Kidney epithelial cell (primary cell): ENCODE measurements at regions not wholly inside any gene's neighbourhood (a gene's known extent, or its start where the extent isn't known, plus 50 kb on each side); places are given as distances from the start of the nearest gene placed in this dataset.
"Not testable (repeated sequence)": the region's sequence is repeated elsewhere in the genome, so short reads cannot be mapped to it uniquely, and the experiment has no call there.

ENCODE experiments used
- DNase-seq: peaks from one replicate; pipeline ENCODE4 v3.0.0-alpha.2; 2010; ENCODE audit warnings: low read depth
- H3K27me3 ChIP-seq: 2 replicates; pipeline ENCODE4 v1.6.0; 2011; ENCODE audit warnings: low read length; ENCODE audit not compliant: control insufficient read depth, insufficient read depth
- H3K36me3 ChIP-seq: 2 replicates; pipeline ENCODE4 v1.5.1; 2011; ENCODE audit warnings: low read length; ENCODE audit not compliant: control insufficient read depth, insufficient read depth
- H3K4me3 ChIP-seq: 2 replicates; pipeline ENCODE4 v1.5.1; 2011; ENCODE audit warnings: low read depth, mild to moderate bottlenecking, control low read depth, low read length
- TF ChIP-seq, protein P1 (sequence below): IDR thresholded peaks from 2 replicates; pipeline ENCODE4 v1.5.1; 2011; ENCODE audit warnings: mild to moderate bottlenecking, moderate library complexity, low read length, control low read depth, inconsistent platforms; ENCODE audit not compliant: insufficient read depth, poor library complexity, severe bottlenecking

DNA sequence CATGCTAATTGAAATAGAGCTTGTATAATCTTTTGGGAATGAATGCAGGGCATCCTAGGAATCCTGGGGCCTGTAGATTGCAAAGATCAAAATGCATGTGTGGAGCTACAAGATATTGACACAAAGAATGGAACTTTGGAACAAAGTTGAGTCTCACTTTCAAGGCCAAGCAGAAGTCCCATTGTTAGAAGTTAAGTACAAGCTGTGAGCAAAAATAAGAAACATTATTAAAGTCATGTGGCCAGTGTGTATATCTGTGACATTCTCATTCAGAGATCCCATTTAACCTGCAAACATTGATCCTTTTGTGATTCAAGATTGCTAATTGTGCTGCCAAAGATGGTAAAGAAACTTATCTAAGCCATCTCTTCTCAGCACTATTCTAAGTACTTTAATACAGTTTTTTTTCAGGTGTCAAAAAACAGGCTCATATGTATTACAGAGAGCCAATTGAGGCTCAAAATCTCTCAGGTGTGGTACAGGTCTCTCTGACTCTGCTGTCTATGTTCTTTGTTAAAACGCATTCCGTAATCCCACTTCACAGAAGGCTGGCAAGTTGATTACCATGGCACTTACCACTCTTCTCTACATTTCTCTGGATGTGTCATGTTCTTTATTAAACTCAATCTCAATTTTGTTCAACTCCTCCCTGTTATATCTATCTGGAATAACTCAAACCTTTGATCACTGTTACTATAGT, 704.4 kb upstream of the NEGR1 start:
- Histone ChIP-seq H3K36me3 (no peaks in the 10 kb centered on the region), H3K4me3 (no peak overlapping the region), H3K27me3 (no peaks in the 10 kb centered on the region)
- DNase-seq = no peak
- TF ChIP-seq, protein P1, sequence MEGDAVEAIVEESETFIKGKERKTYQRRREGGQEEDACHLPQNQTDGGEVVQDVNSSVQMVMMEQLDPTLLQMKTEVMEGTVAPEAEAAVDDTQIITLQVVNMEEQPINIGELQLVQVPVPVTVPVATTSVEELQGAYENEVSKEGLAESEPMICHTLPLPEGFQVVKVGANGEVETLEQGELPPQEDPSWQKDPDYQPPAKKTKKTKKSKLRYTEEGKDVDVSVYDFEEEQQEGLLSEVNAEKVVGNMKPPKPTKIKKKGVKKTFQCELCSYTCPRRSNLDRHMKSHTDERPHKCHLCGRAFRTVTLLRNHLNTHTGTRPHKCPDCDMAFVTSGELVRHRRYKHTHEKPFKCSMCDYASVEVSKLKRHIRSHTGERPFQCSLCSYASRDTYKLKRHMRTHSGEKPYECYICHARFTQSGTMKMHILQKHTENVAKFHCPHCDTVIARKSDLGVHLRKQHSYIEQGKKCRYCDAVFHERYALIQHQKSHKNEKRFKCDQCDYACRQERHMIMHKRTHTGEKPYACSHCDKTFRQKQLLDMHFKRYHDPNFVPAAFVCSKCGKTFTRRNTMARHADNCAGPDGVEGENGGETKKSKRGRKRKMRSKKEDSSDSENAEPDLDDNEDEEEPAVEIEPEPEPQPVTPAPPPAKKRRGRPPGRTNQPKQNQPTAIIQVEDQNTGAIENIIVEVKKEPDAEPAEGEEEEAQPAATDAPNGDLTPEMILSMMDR = no peak

DNA sequence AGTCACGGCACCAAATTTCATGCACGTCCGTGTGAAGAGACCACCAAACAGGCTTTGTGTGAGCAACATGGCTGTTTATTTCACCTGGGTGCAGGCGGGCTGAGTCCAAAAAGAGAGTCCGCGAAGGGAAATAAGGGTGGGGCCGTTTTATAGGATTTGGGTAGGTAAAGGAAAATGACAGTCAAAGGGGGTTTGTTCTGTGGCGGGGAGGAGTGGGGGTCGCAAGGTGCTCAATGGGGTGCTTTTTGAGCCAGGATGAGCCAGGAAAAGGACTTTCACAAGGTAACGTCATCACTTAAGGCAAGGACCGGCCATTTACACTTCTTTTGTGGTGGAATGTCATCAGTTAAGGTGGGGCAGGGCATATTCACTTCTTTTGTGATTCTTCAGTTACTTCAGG, 702.7 kb upstream of the NEGR1 start:
- not testable (repeated sequence) for H3K36me3 ChIP-seq, H3K27me3 ChIP-seq, H3K4me3 ChIP-seq, DNase-seq

DNA sequence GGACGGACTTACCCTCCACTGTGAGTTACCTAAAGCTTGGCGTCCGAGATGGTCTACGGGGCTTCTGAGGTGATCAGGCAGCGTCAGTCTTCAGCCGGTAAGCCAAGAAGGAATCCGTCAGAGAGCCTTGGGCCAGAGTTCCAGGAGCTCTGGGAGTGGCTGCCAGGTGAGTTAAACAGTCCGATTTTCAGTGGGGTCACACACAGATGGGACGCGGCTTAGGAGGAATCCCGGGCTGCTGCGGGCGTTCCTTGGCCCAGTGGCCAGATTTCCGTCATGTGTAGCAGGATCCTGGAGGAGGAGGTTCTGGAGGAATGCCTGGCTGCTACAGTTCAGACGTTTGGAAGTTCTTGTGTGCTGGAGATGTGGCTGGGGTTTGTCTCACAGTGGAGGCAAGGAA, 700.7 kb upstream of the NEGR1 start:
- H3K4me3 ChIP-seq, H3K27me3 ChIP-seq, DNase-seq, H3K36me3 ChIP-seq: not testable (repeated sequence)

DNA sequence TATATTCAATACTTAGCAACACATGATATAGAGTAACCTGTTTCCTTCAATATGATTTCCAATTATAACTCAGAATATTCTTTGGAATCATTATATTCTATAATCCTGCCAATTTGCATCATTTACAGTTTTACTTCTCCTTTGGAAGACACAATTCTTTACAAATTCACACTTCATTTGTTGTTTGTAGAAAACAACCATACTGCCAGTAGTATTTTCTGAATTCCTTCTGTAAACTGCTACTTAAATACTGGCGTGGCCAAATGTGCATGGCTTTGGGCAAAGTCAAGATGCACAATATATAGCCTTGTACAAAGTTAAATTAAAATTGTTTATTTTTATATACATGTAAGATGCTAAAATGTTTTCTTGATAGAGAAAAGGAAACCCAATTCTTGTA, 687.1 kb upstream of the NEGR1 start:
- Histone ChIP-seq H3K27me3 (no peaks in the 10 kb centered on the region), H3K4me3 (no peak overlapping the region), H3K36me3 (no peaks in the 10 kb centered on the region)
- TF ChIP-seq, protein P1 = no peak
- no peak for DNase-seq

DNA sequence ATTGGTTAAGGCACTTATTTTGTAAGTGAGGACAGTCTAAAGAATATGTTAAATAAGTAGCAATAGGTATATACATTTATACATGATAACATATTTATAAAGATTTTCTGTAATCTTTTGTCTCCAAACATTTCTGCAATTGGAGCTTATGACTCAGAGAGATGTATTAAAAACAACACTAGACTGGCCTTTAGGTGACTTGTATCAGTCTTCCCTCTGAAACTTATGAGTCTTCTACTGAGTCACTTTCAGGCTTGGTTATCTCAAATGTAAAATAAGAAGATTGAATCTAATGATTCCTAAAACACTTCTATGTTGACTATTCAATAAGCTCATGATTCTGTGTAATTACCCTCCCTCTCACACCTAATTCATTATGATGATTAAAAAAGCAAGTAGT, 672.6 kb upstream of the NEGR1 start:
- Histone ChIP-seq H3K36me3 (no peaks in the 10 kb centered on the region), H3K27me3 (no peaks in the 10 kb centered on the region), H3K4me3 (no peak overlapping the region)
- TF ChIP-seq, protein P1 = no peak
- no peak for DNase-seq

DNA sequence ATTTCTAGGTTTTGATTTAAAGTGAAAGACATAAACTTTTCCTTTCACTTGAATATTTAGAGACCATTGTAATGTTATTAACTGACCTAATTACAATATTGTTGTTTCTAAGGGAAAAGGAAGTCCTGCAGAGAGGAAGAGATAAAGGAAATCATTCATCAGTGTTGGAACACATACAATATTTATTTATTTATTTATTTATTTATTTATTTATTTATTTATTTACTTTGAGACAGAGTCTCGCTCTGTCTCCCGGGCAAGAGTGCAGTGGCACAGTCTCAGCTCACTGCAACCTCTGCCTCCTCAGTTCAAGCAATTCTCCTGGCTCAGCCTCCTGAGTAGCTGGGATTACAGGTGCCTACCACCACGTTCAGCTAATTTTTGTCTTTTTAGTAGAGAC, 668.6 kb upstream of the NEGR1 start:
- H3K4me3 ChIP-seq, H3K27me3 ChIP-seq, H3K36me3 ChIP-seq, DNase-seq: not testable (repeated sequence)

DNA sequence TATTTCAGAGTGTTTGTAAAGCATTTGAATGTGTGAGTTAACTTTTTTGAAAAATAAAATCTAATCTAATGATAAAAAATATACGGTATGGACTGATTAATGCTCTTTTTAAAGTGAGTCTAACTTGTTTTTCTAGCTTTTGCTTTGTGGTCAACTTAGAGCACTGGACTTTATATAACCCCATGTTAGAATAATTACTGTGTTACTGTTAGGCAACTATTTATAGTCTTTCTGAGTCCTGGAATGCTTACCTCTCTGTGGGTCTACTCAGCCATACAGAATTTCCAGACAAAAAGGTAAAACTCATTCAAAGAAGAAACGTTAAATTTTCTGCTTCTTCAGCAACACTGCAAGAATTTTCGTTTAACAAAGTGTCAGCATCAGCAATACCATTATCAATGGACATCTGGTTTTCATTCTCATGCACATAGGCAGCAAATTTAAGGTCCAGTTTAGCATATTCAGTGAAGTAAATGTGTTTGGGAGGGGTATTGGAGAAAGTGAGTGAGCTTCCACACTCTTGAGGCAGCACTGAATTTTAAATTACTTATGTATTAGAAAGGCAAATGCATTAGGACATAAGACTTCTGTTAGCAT, 664.7 kb upstream of the NEGR1 start:
- no peak for DNase-seq
- no peaks in the 10 kb centered on the region for H3K36me3 ChIP-seq
- no peaks in the 10 kb centered on the region for H3K27me3 ChIP-seq
- H3K4me3 ChIP-seq = no peak overlapping the region
- TF ChIP-seq, protein P1 = no peak
